Thyroid gland (tissue), 4 donors: ENCODE measurements at regions not wholly inside any gene's neighbourhood (a gene's known extent, or its start where the extent isn't known, plus 50 kb on each side); places are given as distances from the start of the nearest gene placed in this dataset.

ENCODE experiments used
- POLR2A ChIP-seq, 2 donors: fragments of 450-650 bp; IDR thresholded peaks; one replicate each; pipeline ENCODE4 v1.6.1; 2017; ENCODE audit warnings: antibody characterized with exemption in 2 of 2, mild to moderate bottlenecking in 2 of 2, moderate library complexity in 1 of 2
- TF ChIP-seq, protein P1 (sequence below), 6 experiments: fragments of 200-600 bp in 3 of 6; fragments of 450-650 bp in 3 of 6; sonication (generic) in 3 of 6; IDR thresholded peaks; one replicate each; pipeline ENCODE4 v1.5.1; 2016 to 2019; ENCODE audit warnings: antibody characterized with exemption in 6 of 6, mild to moderate bottlenecking in 2 of 6, inconsistent platforms in 1 of 6, moderate library complexity in 1 of 6

DNA sequence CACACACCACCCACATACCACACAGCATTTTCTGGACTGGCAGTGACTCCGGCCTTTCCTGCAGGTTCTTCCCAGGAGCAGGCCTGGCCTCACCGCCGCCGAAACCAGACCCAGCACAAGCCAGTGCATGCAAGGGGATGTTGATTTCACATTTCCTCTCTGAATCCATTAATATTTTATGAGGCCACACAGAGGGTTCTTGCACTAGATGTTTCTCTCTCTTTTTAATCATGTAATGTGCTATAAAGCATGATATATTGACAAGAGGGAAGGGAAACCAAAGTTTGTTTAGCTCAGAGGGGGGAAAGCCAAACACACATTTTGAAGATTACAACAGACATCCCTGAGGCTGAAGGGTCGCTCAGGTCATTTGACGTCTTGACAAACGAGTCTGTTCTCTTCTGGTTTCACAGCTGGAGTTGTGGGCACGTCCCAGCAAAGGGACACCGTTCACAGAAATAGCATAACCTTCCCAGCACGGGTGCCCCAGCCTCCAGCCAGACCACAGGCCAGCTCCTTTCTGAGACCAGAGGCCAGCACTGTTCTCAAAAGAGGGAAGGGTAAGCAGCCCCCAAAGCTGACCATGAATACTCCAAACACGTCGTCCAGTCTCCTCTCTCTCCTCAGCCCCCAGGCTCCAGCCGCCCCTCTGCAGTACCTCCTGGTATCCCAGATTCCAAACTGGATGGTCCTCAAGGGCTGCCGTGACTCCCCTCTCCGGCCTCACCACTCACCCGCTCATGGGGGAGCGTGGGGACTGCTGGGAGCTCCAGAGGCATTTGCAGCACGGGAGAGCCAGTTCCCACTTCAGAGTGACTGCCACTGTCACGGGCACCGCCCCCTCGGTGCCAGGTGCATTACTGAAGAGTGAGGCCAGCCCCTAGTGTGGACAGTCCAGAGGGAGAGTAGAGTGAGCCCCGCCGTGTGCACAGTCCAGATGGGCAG is 340.3 kb upstream of the SALL3 start:
- TF ChIP-seq, protein P1, sequence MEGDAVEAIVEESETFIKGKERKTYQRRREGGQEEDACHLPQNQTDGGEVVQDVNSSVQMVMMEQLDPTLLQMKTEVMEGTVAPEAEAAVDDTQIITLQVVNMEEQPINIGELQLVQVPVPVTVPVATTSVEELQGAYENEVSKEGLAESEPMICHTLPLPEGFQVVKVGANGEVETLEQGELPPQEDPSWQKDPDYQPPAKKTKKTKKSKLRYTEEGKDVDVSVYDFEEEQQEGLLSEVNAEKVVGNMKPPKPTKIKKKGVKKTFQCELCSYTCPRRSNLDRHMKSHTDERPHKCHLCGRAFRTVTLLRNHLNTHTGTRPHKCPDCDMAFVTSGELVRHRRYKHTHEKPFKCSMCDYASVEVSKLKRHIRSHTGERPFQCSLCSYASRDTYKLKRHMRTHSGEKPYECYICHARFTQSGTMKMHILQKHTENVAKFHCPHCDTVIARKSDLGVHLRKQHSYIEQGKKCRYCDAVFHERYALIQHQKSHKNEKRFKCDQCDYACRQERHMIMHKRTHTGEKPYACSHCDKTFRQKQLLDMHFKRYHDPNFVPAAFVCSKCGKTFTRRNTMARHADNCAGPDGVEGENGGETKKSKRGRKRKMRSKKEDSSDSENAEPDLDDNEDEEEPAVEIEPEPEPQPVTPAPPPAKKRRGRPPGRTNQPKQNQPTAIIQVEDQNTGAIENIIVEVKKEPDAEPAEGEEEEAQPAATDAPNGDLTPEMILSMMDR (IDR thresholded peaks at IDR 0.05), result no peak
- no peak for TF ChIP-seq POLR2A (IDR thresholded peaks at IDR 0.05)
